ENCODE measurements at regions not wholly inside any gene's neighbourhood (a gene's known extent, or its start where the extent isn't known, plus 50 kb on each side); places are given as distances from the start of the nearest gene placed in this dataset.

DNA sequence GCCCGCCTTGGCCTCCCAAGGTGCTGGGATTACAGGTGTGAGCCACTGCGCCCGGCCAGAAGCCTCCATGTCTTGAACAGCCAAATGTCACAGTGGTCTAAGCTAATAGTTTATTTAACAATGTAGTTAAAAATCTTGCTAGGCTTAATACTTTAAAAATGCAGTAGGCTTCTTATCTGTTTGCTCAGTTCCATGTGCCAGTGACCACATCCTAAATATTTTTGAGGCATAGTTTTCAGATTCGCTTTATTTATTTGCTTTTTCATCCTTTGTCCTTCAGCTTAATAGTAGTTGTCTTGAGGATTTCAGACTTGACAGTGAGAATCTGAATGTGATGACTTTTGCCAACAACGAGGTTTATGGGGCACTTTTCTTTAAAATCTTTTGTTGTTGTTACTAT, 59.9 kb upstream of the PRRX1 start:
- DNase-seq (ENCODE audit: low read depth in 2 of 2): peak in 1 of 2 donors; percentile 65
- Histone ChIP-seq H3K79me2 (ENCODE audit: control insufficient read depth, insufficient read depth, low read length) (no peaks in the 10 kb centered on the region), H3K4me1 (ENCODE audit: control insufficient read depth, extremely low read depth, insufficient read depth, low read length) (no peaks in the 10 kb centered on the region), H3K27me3 (ENCODE audit: control insufficient read depth, insufficient read depth, low read length) (no peaks in the 10 kb centered on the region), H2AFZ (ENCODE audit: low read length) (no peak overlapping the region), H4K20me1 (ENCODE audit: control insufficient read depth, extremely low read depth, insufficient read depth, low read length) (no peaks in the 10 kb centered on the region), H3K4me2 (ENCODE audit: extremely low read depth, insufficient read depth, low read length) (no peak overlapping the region), H3K9ac (ENCODE audit: insufficient read depth, low read length) (no peak overlapping the region), H3K4me3 (replicated peaks in 1 of 4; ENCODE audit: control extremely low read depth in 1 of 4, insufficient read depth in 1 of 4, low read depth in 3 of 4, low read length in 4 of 4) (no peak overlapping the region), H3K36me3 (ENCODE audit: control insufficient read depth, insufficient read depth, low read length) (no peaks in the 10 kb centered on the region), H3K9me3 (ENCODE audit: control insufficient read depth, insufficient read depth, low read depth, low read length) (no peaks in the 10 kb centered on the region), H3K27ac (ENCODE audit: insufficient read depth, low read length) (no peak overlapping the region)
- TF ChIP-seq CTCF (conservative IDR thresholded peaks at IDR 0.05 in 1 of 2, IDR thresholded peaks at IDR 0.05 in 1 of 2; ENCODE audit: low read depth in 1 of 2, low read length in 2 of 2): no peak
- TF ChIP-seq EZH2 (IDR thresholded peaks at IDR 0.05; ENCODE audit: low read length, missing control alignments): no peak

DNA sequence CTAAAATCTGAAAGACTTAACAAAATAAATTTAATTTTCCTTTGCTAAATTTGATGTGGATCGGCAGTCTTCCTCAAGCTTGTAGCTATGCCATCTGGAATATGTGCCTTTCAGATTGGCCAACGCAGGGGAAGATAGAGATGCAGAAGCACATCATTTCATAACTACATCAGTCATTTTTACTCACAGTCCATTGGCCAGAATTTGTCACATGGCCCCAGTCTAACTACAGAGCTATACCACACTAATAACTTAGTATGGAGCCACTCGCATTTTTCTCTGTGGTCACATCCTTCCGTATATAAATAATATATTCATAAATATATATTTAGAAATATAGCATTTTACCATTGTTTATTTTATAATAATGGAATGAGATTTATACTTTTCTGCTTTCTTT, 59.0 kb upstream of the PRRX1 start:
- H3K4me1 ChIP-seq (ENCODE audit: control insufficient read depth, extremely low read depth, insufficient read depth, low read length): no peaks in the 10 kb centered on the region
- no peaks in the 10 kb centered on the region for H3K27me3 ChIP-seq (ENCODE audit: control insufficient read depth, insufficient read depth, low read length)
- no peak overlapping the region for H2AFZ ChIP-seq (ENCODE audit: low read length)
- H3K4me3 ChIP-seq (replicated peaks in 1 of 4; ENCODE audit: control extremely low read depth in 1 of 4, insufficient read depth in 1 of 4, low read depth in 3 of 4, low read length in 4 of 4): no peak overlapping the region
- H3K27ac ChIP-seq (ENCODE audit: insufficient read depth, low read length): no peak overlapping the region
- H3K9ac ChIP-seq (ENCODE audit: insufficient read depth, low read length): no peak overlapping the region
- H4K20me1 ChIP-seq (ENCODE audit: control insufficient read depth, extremely low read depth, insufficient read depth, low read length): no peaks in the 10 kb centered on the region
- TF ChIP-seq CTCF (conservative IDR thresholded peaks at IDR 0.05 in 1 of 2, IDR thresholded peaks at IDR 0.05 in 1 of 2; ENCODE audit: low read depth in 1 of 2, low read length in 2 of 2) (no peak), EZH2 (IDR thresholded peaks at IDR 0.05; ENCODE audit: low read length, missing control alignments) (no peak)
- no peaks in the 10 kb centered on the region for H3K79me2 ChIP-seq (ENCODE audit: control insufficient read depth, insufficient read depth, low read length)
- H3K4me2 ChIP-seq (ENCODE audit: extremely low read depth, insufficient read depth, low read length): no peak overlapping the region
- no peaks in the 10 kb centered on the region for H3K9me3 ChIP-seq (ENCODE audit: control insufficient read depth, insufficient read depth, low read depth, low read length)
- no peaks in the 10 kb centered on the region for H3K36me3 ChIP-seq (ENCODE audit: control insufficient read depth, insufficient read depth, low read length)
- DNase-seq (ENCODE audit: low read depth in 2 of 2): no peak
